Stimulated activated effector memory CD8-positive, alpha-beta T cell treated with anti-CD3 and anti-CD28 coated beads, Interleukin-12 subunit alpha, Interleukin-12 subunit beta, amount 100 ng/mL, for 72 hours (primary cell): ENCODE measurements at regions not wholly inside any gene's neighbourhood (a gene's known extent, or its start where the extent isn't known, plus 50 kb on each side); places are given as distances from the start of the nearest gene placed in this dataset.

ENCODE experiments used
- ATAC-seq: fragments of 150-1000 bp; cut with Tn5 transposase; 2 replicates; pipeline ENCODE4 v1.10.0; 2021
- DNase-seq, 2 donors: peaks; one replicate each; pipeline ENCODE4 v3.0.0; 2021 to 2022; ENCODE audit warnings: low spot score in 2 of 2
- H3K27ac Mint-ChIP-seq: one replicate; pipeline ENCODE4 v1.8.0; 2022; ENCODE audit warnings: mild to moderate bottlenecking, mixed read lengths
- H3K36me3 Mint-ChIP-seq: one replicate; pipeline ENCODE4 v1.8.0; 2022; ENCODE audit warnings: mild to moderate bottlenecking, mixed read lengths
- H3K4me1 Mint-ChIP-seq: one replicate; pipeline ENCODE4 v1.8.0; 2022; ENCODE audit warnings: mixed read lengths
- H3K4me3 Mint-ChIP-seq: one replicate; pipeline ENCODE4 v1.8.0; 2022; ENCODE audit warnings: mild to moderate bottlenecking, mixed read lengths
- H3K9me3 Mint-ChIP-seq: one replicate; pipeline ENCODE4 v1.8.0; 2022; ENCODE audit warnings: mixed read lengths

DNA sequence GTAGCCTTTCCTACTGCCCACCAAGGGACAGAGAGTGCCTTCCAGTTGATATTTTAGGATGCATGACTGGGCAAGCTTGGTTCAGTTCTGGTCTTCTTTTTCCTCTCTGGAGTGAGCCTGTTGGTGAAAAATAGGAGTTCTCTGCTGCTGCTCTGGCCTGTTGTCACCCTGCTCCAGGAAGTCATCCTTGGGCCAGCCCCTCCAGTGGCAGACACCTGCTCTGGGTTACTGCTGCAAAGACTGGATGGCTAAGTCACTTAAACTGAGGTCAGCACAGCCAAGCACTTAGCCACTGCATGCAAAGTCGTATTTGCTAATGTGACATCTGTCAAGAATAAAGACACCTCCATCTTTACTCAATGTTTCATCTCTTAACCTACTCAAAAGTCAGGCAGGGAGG lies 219.6 kb upstream of the ID2 start:
- H3K9me3 Mint-ChIP-seq = no peaks in the 10 kb centered on the region
- peak overlapping the region; percentile 80 for H3K27ac Mint-ChIP-seq
- DNase-seq (no peak), ATAC-seq (no peak)
- H3K36me3 Mint-ChIP-seq = peaks cover 32% of the 10 kb centered on the region
- peaks cover 75% of the 10 kb centered on the region for H3K4me1 Mint-ChIP-seq
- H3K4me3 Mint-ChIP-seq = no peak overlapping the region

DNA sequence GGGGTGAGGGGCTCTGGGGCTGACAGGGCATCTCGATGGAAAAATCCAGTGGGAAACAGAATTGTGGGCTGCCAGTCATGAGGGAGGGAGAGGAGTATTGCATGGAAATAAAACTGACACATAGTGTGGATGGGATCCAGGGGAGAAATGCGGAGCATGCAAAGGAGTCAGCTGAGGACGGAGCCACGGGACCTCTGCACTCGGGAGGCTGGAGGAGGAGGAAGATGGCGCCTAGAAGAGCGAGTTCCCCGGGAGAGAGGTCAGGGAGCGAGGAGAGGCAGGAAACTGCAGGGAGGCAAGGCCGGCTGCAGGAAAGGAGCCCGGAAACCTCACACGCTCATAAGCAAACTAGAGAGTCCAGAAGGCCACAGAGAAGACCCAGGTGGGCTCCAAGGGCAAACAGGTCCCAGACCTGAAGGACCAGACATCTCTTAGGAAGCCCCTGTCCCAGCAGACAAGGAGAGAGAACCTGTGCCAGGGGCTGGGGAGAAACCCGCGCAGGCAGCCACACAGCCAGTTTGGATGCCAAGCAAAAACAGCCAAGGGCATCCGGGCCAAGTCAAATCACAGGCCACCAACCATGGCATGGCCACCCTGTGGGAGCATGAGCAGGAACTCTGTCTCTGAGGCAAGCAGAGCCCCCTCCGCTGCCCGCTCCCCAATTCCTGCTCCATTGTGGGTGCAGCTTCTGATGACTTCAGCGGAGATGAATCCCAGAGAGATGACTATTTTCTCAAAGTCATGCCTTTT lies 218.8 kb upstream of the ID2 start:
- no peak for DNase-seq
- Mint-ChIP-seq H3K9me3 (no peaks in the 10 kb centered on the region), H3K4me1 (peaks cover 75% of the 10 kb centered on the region), H3K27ac (peak overlapping the region; percentile 80), H3K4me3 (no peak overlapping the region), H3K36me3 (peaks cover 32% of the 10 kb centered on the region)
- ATAC-seq = no peak

DNA sequence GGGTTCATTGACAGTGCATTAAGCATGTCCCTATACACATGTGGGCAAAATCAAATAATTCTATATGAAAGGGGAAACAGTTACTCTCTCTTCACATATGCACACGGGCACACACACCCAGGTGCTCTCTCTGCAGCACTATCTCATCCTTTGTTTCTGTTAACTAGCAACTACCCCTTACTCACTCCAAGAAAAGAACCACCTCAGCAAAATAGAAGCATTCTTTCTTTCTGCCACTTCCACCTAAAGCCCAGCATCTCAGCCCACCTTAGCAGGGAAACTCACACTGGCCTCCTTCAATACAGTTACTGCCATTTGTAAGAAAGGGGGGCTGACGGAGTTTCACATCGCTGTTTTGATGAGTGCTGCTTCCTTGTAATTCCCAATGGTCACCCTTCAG lies 216.3 kb upstream of the ID2 start:
- ATAC-seq (no peak), DNase-seq (no peak)
- H3K4me1 Mint-ChIP-seq = peaks cover 68% of the 10 kb centered on the region
- peak overlapping the region; percentile 2 for H3K27ac Mint-ChIP-seq
- no peak overlapping the region for H3K4me3 Mint-ChIP-seq
- no peaks in the 10 kb centered on the region for H3K9me3 Mint-ChIP-seq
- peaks cover 31% of the 10 kb centered on the region for H3K36me3 Mint-ChIP-seq

DNA sequence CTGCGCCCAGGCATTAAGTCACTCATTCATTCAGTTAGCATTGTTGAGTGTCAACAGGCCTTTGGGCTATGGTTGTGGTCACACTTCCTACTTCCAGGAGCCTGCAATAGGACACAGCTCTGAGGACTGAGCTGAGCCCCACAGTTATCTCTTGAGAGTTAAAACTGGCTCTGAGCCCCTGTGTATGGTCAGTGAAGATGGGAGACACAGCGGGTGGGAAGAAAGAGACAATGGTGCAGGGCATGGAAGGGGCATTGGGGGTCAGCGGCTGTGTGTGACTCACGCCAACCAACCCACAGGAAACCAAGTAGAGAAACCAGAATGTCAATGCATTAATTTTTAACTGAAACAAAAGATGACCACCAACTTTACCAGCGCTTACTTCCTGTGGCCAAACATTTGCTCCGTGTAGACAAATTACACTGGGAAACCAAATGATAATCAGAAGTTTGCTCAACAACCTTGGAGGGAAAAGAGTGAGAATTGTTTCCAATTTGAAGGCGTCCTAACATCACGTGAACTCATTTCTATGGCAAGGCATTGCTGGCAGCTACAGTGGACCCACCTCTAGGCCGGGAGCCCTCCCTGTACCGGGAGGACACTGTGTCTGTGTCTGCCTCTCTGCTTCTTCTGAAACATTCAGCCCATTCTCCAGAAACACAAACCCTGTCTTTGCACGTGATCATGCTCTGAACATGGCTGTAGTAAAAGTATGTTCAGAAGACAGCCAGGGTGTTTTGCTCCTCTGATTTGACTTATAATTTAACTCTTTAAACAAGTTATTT lies 212.0 kb upstream of the ID2 start:
- H3K36me3 Mint-ChIP-seq = peaks cover 35% of the 10 kb centered on the region
- H3K9me3 Mint-ChIP-seq = no peaks in the 10 kb centered on the region
- ATAC-seq = no peak
- H3K27ac Mint-ChIP-seq = peak overlapping the region; percentile 95
- no peak overlapping the region for H3K4me3 Mint-ChIP-seq
- H3K4me1 Mint-ChIP-seq = peaks cover 79% of the 10 kb centered on the region
- DNase-seq = no peak

DNA sequence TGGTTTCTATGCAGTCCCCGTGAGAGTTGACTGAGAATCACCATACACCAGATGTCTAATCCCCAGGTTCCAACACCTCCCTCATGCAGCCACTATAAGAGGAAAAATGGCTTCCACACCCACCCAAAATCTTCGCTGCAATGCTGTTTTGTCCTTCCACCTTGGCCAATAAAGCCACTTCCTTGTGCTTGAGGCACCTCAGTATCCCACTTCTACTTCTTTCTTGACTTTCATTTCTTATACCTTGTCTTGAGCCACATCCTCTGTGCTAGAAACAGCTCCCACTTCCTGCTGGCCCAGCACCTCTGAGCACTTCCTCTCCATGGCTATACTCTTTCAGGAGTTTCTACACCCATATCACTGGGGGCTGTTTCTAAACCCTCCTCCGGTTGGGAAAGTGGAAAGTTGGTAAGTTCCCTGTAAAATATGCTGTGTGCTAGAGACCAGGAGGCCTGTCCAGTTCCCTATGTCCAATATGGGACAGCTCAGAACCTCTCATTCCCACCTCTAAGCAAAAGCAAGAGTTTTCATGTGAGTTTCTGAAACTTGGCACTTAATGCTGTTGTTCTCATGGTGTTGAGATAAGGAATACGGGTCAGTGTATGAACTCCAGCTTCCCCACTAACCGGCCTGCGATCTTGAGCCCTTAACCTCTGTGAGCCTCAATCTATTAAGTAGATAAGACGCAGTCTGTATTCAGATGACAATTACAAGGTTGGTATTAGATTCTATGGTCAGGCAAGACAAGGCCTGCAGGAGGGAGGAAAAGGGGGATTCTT lies 209.1 kb upstream of the ID2 start:
- Mint-ChIP-seq H3K27ac (peak overlapping the region; percentile 95), H3K9me3 (no peaks in the 10 kb centered on the region), H3K36me3 (peaks cover 42% of the 10 kb centered on the region), H3K4me3 (peak overlapping the region; percentile 33), H3K4me1 (peaks cover 90% of the 10 kb centered on the region)
- ATAC-seq = peak; percentile 66
- no peak for DNase-seq

DNA sequence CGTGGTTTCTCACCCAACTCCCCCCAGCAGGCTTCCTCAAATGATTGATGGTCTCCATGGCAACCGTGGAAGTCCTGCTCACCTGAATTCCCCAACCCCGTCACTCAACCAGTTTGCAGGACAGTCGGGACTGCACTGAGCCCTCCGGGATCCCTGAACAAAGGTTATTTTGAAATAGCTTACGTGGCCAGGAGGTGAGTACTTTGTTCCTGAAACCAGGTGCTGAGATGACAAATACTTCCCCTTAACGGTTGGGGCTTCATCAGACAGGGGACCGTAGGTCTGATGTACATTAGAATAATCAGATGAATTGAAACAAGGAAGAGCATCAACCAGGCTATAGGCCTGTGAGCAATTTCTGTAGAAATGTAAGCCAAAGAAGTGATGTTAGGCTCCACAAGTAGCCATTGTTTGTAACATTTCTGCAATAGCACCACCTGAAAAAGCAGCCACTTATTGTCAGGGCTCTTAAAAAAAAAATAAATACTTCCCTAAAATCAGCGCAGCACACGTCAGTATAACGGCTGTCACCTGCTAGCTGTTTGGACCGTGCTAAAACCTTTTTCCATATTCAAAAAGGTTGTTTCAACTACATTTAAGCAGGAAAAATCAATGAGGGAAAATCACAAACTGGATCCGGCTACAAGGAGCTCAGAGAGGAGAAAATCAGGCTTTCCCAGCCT lies 206.4 kb upstream of the ID2 start:
- peaks cover 98% of the 10 kb centered on the region for H3K4me1 Mint-ChIP-seq
- H3K27ac Mint-ChIP-seq = peak overlapping the region; percentile 95
- ATAC-seq = peak; percentile 80
- H3K36me3 Mint-ChIP-seq = peaks cover 46% of the 10 kb centered on the region
- H3K4me3 Mint-ChIP-seq = peak overlapping the region; percentile 95
- peak in 1 of 2 donors; percentile 64 for DNase-seq
- no peaks in the 10 kb centered on the region for H3K9me3 Mint-ChIP-seq

DNA sequence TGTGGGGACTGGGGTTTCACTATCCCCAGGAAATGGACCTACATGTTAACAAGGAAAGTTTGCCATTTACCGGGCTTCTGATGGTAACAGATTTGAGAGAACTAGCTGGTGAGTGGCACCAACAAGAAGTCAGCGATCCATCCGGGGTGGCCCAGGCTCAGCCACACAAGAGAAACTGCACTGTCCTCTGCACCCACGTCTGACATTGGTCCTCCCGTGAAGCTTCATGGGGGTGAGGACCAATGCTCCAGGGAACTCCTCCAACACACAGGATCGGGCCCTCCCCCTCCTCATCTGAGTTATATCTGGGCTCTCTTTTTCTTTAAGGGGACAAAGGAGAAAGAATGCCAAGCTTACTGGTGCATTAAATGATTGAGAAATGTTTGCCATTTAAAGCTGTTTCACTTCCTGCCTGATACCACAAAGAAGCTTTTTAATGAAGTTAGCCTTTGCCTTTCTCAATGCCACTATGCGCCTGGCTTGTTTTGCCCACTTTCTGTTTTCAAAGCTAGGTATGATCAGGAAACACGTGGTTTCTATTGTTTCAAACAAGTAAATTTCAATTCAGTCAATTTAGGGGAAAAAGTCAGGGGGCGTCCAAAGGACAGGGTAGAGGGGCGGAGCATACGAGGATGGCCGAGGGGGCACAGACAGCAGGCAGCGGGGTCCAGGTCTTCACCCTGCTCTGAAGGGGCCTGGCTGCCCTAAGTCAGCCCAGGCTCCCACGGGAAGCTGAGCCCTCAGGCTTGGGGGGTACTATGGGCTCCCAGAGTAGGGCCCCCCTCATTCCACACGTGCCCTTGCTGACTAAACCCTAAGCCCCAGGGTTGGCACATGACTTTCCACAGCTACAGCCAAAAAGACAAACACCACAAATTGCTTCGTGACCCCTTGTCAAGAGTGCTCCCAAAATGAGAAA lies 204.0 kb upstream of the ID2 start:
- peak; percentile 34 for ATAC-seq
- peaks cover 53% of the 10 kb centered on the region for H3K36me3 Mint-ChIP-seq
- peaks cover 98% of the 10 kb centered on the region for H3K4me1 Mint-ChIP-seq
- peak overlapping the region; percentile 95 for H3K4me3 Mint-ChIP-seq
- peak in 1 of 2 donors; percentile 64 for DNase-seq
- H3K27ac Mint-ChIP-seq = peak overlapping the region; percentile 97
- no peaks in the 10 kb centered on the region for H3K9me3 Mint-ChIP-seq

DNA sequence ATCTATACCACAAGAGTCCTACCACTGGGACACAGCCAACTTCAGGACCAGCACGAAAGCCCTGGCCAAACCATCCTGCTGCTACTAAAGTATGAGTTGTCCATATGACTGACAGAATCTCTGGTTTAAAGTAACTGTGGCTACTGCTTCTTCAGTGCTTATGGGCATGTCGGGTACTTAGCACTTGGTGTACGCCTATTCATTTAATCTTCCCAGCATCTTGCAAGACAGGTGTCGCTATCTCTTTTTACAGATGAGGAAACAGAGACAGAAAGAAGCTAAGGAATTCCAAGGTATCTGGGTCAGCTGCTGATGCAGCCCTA lies 203.4 kb upstream of the ID2 start:
- DNase-seq (no peak), ATAC-seq (peak; percentile 42)
- Mint-ChIP-seq H3K27ac (peak overlapping the region; percentile 97), H3K4me3 (peak overlapping the region; percentile 95), H3K9me3 (no peaks in the 10 kb centered on the region), H3K4me1 (peaks cover 98% of the 10 kb centered on the region), H3K36me3 (peaks cover 59% of the 10 kb centered on the region)

DNA sequence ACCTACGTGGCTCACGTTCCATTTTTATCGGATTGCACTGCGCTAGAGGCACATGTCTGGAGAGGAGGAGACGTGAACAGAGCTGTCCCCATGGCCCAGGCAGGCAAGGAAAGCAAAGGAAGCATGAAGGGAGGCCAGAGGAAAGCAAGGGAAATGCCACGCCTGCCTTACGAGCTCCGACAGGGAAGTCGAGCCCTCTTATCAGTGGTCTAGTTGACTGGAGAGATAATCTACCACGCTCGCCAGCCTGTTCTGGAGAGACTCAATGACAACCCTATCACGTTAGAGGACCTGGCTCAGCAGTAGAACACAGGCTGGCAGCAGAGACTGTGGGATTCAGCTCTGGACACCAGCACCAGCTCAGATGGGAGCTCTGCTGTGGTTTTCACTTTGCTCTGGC lies 202.6 kb upstream of the ID2 start:
- Mint-ChIP-seq H3K4me3 (peak overlapping the region; percentile 95), H3K9me3 (no peaks in the 10 kb centered on the region), H3K4me1 (peaks cover 93% of the 10 kb centered on the region), H3K27ac (peak overlapping the region; percentile 97), H3K36me3 (peaks cover 57% of the 10 kb centered on the region)
- DNase-seq = no peak
- no peak for ATAC-seq

DNA sequence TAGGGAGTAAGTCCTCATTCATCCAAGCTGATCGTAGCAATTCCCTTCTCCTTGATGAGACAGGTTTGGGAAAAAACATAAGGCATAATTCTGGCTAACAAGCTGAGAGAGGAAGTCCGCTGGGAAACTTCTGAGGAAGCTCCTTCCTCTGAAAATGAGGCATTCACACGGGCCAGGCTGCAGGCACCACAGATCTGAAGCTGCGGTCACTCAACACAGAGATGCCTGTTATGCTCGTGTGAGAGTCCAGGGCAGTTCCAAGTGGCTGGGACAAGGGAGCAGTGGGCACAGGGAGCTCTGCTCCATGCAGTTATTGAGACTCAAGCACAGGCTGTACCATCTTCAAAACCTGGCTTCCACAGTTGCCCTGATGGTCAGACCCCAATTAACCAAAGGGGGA lies 200.9 kb upstream of the ID2 start:
- ATAC-seq (no peak), DNase-seq (no peak)
- Mint-ChIP-seq H3K4me1 (peaks cover 83% of the 10 kb centered on the region), H3K9me3 (no peaks in the 10 kb centered on the region), H3K27ac (peak overlapping the region; percentile 97), H3K36me3 (peaks cover 43% of the 10 kb centered on the region), H3K4me3 (peak overlapping the region; percentile 95)

DNA sequence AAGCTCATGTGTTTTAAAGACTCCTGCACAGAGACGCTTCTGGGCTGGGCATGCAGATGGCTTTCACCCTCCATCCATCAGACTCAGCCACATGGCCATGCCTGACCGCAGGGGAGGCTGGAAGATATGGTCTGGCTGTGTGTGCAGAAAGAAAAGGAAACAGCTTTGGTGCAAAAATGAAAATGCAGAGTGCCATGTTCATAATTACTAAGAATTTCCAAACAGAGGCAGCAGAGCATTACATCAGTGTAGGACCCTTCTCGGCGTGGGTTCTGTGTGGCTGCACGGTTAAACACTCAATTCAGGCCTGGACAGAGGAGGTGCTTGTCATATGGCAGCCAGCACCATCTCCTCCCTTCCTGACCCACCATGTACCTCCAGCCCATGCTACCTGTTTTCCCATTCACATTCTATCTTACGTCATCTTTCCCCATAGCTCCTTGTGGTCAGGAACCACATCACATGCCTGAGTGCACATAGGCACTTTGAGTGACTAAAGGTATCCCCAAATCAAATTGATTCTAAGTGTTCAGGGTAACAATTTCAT lies 200.3 kb upstream of the ID2 start:
- peaks cover 81% of the 10 kb centered on the region for H3K4me1 Mint-ChIP-seq
- H3K27ac Mint-ChIP-seq = peak overlapping the region; percentile 97
- peak overlapping the region; percentile 95 for H3K4me3 Mint-ChIP-seq
- no peaks in the 10 kb centered on the region for H3K9me3 Mint-ChIP-seq
- ATAC-seq (peak; percentile 79), DNase-seq (peak in 1 of 2 donors; percentile 76)
- peaks cover 46% of the 10 kb centered on the region for H3K36me3 Mint-ChIP-seq

DNA sequence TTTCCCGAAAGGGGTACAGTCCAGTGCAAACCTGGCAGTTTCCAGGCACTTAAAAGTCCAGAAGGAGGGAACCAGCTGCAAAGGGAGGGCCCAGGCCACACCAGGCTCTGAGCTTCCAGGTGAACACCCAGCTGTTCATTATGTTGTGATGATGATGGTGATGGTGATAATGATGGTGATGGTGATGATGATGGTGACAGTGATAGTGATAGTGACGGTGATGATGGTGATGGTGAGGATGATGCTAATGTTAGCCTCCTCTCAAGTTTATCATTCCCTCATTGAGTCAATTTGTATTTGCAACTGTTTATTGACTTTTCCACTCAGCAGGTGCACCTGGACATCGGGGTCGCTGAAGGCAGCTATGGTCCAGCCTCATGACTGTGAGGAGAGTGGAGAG lies 199.4 kb upstream of the ID2 start:
- ATAC-seq = no peak
- H3K27ac Mint-ChIP-seq = peak overlapping the region; percentile 97
- H3K9me3 Mint-ChIP-seq = no peaks in the 10 kb centered on the region
- peak overlapping the region; percentile 95 for H3K4me3 Mint-ChIP-seq
- H3K36me3 Mint-ChIP-seq = peaks cover 52% of the 10 kb centered on the region
- DNase-seq = no peak
- H3K4me1 Mint-ChIP-seq = peaks cover 82% of the 10 kb centered on the region

DNA sequence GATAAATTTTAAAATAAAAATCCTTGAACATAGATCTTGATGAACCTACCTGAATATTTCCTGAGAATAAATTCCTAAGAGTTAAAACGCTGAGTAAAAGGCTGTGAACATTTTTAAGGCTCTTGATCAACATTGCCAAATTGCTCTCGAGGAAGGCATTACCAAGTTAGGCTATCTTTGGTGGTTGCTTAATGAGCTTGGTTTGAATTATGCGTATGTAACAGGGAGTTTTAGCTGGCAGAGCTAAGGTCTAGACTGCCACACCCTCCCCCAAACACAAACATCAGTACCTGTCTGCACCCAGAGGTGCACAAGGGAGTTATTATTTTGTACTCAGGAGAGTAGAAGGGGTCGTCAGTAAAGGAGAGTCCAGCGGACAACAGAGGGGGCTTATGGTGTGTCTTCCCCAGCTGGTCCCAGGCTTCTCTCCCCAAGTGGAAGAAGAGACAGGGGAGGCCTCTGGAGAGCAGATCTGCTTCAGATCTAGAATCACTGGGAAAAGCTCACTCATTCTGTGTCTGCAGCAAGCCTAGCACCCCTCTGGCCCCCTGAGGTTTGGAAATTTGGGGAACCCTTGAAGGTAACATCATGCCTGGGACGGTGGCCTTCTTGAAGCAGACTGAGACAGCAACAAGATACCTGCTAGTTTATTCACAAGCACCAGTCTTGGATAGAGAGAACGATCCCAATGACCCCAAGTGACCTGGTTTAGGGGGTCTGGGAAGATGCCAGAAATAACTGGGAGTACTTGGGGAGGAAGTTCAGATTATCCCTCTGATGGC lies 197.2 kb upstream of the ID2 start:
- peaks cover 59% of the 10 kb centered on the region for H3K36me3 Mint-ChIP-seq
- peak overlapping the region; percentile 95 for H3K4me3 Mint-ChIP-seq
- DNase-seq (no peak), ATAC-seq (no peak)
- H3K27ac Mint-ChIP-seq = peak overlapping the region; percentile 99
- peaks cover 82% of the 10 kb centered on the region for H3K4me1 Mint-ChIP-seq
- H3K9me3 Mint-ChIP-seq = no peaks in the 10 kb centered on the region
